SK-N-MC (cell line): ENCODE measurements at regions not wholly inside any gene's neighbourhood (a gene's known extent, or its start where the extent isn't known, plus 50 kb on each side); places are given as distances from the start of the nearest gene placed in this dataset.

ENCODE experiments used
- EZH2 ChIP-seq: fragments of 200-600 bp; sonication (generic); IDR thresholded peaks from one replicate; pipeline ENCODE4 v1.6.1; 2017; ENCODE audit warnings: antibody characterized with exemption
- FOXP2 ChIP-seq: optimal IDR thresholded peaks from 2 replicates; pipeline ENCODE3; 2011; ENCODE audit warnings: mild to moderate bottlenecking, moderate library complexity; ENCODE audit not compliant: insufficient read depth; ENCODE audit errors: extremely low read length, control extremely low read depth
- POLR2AphosphoS5 ChIP-seq: IDR thresholded peaks from 2 replicates; pipeline ENCODE4 v1.6.1; 2012; ENCODE audit warnings: mild to moderate bottlenecking, low read depth, low read length, borderline replicate concordance

GRCh38 chr12:23230899-23231298 is 605.9 kb downstream of the ETNK1 start:
- TF ChIP-seq POLR2AphosphoS5: no peak
- TF ChIP-seq EZH2: no peak
- no peak for TF ChIP-seq FOXP2
